ENCODE measurements at regions not wholly inside any gene's neighbourhood (a gene's known extent, or its start where the extent isn't known, plus 50 kb on each side); places are given as distances from the start of the nearest gene placed in this dataset.

DNA sequence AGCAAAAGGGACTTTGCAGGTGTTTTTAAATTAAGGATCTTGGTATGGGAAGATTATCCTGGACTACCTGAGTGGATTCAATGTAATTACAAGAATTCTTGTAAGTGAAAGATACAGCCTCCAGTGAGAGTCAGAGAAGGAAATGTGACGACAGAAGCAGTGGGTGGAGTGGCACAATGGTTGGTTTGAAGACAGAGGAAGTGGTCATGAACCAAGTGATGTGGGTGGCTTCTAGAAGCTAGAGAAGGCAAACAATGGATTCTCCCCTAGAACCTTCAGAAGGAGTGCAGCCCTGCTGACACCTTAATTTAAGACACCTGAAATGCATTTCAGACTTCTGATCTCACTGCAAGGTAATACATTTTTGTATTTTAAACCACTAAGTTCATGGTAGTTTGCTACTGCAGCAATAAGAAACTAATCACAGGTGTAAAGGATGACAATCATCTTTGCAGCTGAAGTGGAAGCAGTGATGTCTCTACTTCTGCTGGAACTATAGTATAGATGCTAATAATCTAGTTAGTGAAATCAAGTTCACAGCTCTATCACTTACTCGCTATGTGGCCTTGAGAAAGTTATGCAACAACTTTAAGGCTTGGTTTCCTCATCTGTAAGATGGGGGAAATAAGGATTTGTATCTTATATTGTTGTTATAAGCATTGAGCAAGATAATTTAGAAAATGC lies 403.4 kb upstream of the SUCLG2 start:
- no peaks in the 10 kb centered on the region for H3K27me3 ChIP-seq
- no peak overlapping the region for H3K4me3 ChIP-seq
- H3K9me3 ChIP-seq = no peaks in the 10 kb centered on the region
- no peak overlapping the region for H3K27ac ChIP-seq
- no peak for DNase-seq
- H3K9ac ChIP-seq (ENCODE audit: low read depth in 2 of 2, low read length in 2 of 2) = no peak overlapping the region
- H3K36me3 ChIP-seq = no peaks in the 10 kb centered on the region
- no peaks in the 10 kb centered on the region for H3K4me1 ChIP-seq
- TF ChIP-seq, protein P1, sequence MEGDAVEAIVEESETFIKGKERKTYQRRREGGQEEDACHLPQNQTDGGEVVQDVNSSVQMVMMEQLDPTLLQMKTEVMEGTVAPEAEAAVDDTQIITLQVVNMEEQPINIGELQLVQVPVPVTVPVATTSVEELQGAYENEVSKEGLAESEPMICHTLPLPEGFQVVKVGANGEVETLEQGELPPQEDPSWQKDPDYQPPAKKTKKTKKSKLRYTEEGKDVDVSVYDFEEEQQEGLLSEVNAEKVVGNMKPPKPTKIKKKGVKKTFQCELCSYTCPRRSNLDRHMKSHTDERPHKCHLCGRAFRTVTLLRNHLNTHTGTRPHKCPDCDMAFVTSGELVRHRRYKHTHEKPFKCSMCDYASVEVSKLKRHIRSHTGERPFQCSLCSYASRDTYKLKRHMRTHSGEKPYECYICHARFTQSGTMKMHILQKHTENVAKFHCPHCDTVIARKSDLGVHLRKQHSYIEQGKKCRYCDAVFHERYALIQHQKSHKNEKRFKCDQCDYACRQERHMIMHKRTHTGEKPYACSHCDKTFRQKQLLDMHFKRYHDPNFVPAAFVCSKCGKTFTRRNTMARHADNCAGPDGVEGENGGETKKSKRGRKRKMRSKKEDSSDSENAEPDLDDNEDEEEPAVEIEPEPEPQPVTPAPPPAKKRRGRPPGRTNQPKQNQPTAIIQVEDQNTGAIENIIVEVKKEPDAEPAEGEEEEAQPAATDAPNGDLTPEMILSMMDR (IDR thresholded peaks at IDR 0.05) = no peak
- intact Hi-C loops (cut with DNase I) = no loop called here

DNA sequence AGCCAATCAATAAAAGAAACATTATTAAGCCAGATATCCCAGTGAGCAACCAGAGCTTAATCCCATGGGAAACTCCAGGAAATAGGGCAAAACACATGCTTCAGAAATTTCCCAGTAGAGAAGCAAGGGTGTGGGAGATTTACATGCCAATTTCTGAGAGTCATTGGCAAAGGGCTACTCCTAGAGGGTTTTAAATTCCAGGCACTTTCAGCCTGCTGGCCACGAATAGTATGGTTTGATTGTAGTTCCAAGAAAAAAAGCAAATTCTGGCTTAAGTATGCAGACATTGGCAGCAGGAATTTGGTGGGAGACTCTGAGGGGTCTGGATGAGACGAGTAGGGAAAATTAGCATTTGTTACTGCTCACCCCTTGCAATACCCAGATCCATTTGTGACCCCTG lies 402.1 kb upstream of the SUCLG2 start:
- H3K27ac ChIP-seq = no peak overlapping the region

DNA sequence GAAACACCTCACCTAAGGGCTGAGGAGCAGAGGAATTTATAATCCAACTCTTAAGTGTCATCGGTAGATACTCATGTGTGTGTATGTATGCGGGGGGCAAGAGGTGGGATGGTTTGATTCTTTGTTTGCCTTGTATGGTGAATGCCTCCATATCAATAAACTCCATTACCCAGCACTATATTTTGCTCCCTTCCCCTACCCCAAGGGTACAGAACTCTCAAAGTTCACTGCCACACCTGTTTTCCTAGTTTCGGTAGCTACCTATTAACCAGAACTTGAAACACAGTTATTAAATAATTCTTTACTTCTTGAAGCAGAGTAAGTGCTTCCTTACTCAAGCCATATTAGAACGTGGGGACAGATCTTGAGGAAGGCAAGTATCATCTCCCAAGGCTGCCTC lies 400.8 kb upstream of the SUCLG2 start:
- H3K9ac ChIP-seq (ENCODE audit: low read depth in 2 of 2, low read length in 2 of 2) = no peak overlapping the region
- H3K27me3 ChIP-seq = no peaks in the 10 kb centered on the region
- H3K4me1 ChIP-seq = no peaks in the 10 kb centered on the region
- H3K36me3 ChIP-seq = no peaks in the 10 kb centered on the region
- H3K27ac ChIP-seq = no peak overlapping the region
- no peak overlapping the region for H3K4me3 ChIP-seq
- TF ChIP-seq, protein P1 (IDR thresholded peaks at IDR 0.05) = no peak
- intact Hi-C loops (cut with DNase I) = no loop called here
- no peak for DNase-seq
- no peaks in the 10 kb centered on the region for H3K9me3 ChIP-seq

More for the DNA sequence above, 402.1 kb upstream of the SUCLG2 start:
- Histone ChIP-seq H3K4me1 (no peaks in the 10 kb centered on the region), H3K36me3 (no peaks in the 10 kb centered on the region), H3K4me3 (no peak overlapping the region), H3K27me3 (no peaks in the 10 kb centered on the region), H3K9me3 (no peaks in the 10 kb centered on the region), H3K9ac (ENCODE audit: low read depth in 2 of 2, low read length in 2 of 2) (no peak overlapping the region)
- intact Hi-C loops (cut with DNase I) = no loop called here
- no peak for DNase-seq
- TF ChIP-seq, protein P1 (IDR thresholded peaks at IDR 0.05) = no peak

DNA sequence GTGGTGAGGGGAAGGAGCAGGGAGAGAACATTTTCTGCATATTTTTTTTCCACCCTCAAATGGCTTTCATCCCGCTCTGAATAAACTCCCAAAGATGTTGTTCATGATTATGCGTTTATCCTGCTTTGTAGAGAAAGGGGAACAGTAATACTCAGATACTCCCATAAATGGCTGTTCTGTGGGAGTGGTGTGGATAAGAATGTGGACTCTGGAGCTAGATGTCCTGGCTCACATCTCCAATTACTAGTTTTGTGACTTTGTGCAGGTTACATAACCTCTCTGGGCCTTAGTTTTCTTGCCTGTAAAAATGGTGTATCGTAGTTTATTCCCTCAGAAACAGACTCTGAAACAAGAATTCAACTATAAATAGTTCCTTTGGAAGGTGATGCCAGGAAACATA lies 395.4 kb upstream of the SUCLG2 start:
- intact Hi-C loops (cut with DNase I) = no loop called here
- TF ChIP-seq, protein P1 (IDR thresholded peaks at IDR 0.05) = no peak
- H3K27me3 ChIP-seq = no peaks in the 10 kb centered on the region
- no peak overlapping the region for H3K27ac ChIP-seq
- H3K9me3 ChIP-seq = no peaks in the 10 kb centered on the region
- H3K4me3 ChIP-seq = no peak overlapping the region
- no peak overlapping the region for H3K9ac ChIP-seq (ENCODE audit: low read depth in 2 of 2, low read length in 2 of 2)
- no peaks in the 10 kb centered on the region for H3K4me1 ChIP-seq
- DNase-seq = no peak
- H3K36me3 ChIP-seq = no peaks in the 10 kb centered on the region

- Histone ChIP-seq H3K4me1 (no peaks in the 10 kb centered on the region), H3K9me3 (no peaks in the 10 kb centered on the region), H3K9ac (ENCODE audit: low read depth in 2 of 2, low read length in 2 of 2) (no peak overlapping the region), H3K27ac (no peak overlapping the region), H3K4me3 (no peak overlapping the region), H3K27me3 (no peaks in the 10 kb centered on the region), H3K36me3 (no peaks in the 10 kb centered on the region)
- intact Hi-C loops (cut with DNase I) = no loop called here
- TF ChIP-seq, protein P1 (IDR thresholded peaks at IDR 0.05) = no peak
- no peak for DNase-seq
These were observed 391.6 kb upstream of the SUCLG2 start for GRCh38 chr3:68045976-68046375.

Data from colonic mucosa (tissue), 4 donors.